ENCODE measurements at regions not wholly inside any gene's neighbourhood (a gene's known extent, or its start where the extent isn't known, plus 50 kb on each side); places are given as distances from the start of the nearest gene placed in this dataset.

DNA sequence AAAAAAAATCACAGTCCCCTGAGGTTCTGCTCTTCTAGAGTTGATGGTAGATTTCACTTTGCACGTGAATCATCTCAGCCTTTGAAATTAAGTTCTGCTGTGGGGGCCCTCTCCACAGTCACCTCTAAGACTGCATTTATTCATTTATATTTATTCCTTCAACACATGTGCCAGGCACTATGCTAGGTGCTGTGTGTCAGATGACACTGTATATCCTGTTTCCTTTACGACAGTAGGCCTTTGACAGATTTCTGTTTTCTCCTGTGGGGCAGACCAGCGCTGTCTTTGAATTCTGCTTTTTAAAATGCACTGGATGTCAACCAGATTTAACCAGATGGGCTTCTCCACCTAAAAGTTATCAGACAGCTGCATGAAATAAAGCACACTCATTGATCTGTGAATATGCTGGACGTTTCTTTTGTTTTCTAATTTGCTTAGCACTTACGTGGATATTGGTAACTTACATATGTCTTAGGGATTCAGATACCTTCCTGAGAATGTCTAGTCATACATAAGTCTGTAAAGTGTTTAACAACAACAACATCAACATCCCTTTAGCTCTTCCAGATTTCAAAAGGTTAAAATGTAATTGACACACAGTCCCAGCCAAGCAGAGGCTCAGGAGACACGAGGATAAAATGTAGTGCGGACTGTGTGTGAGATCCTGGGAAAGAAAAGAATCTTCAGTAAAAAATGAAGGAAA, 525.5 kb upstream of the MCTP2 start:
- no peaks in the 10 kb centered on the region for H3K36me3 ChIP-seq (ENCODE audit: control insufficient read depth in 2 of 2, insufficient read depth in 2 of 2, low read length in 1 of 2)
- peaks cover 0 to 2% of the 10 kb centered on the region in 2 donors for H3K4me1 ChIP-seq (ENCODE audit: control insufficient read depth in 2 of 2, insufficient read depth in 2 of 2, low read length in 1 of 2)
- no peak overlapping the region for H3K27ac ChIP-seq (ENCODE audit: low read depth in 2 of 2, low read length in 1 of 2)
- H3K27me3 ChIP-seq (ENCODE audit: control insufficient read depth in 1 of 2, insufficient read depth in 2 of 2, low read length in 2 of 2): no peaks in the 10 kb centered on the region
- H3K9me3 ChIP-seq (ENCODE audit: control insufficient read depth in 2 of 2, insufficient read depth in 1 of 2, low read depth in 1 of 2, low read length in 1 of 2): no peaks in the 10 kb centered on the region
- no peak overlapping the region for H3K4me3 ChIP-seq (ENCODE audit: low read depth in 1 of 2, low read length in 2 of 2)
- WGBS, 2 donors: 73 to 80% methylated on average over 7 of the region's 7 CpGs

DNA sequence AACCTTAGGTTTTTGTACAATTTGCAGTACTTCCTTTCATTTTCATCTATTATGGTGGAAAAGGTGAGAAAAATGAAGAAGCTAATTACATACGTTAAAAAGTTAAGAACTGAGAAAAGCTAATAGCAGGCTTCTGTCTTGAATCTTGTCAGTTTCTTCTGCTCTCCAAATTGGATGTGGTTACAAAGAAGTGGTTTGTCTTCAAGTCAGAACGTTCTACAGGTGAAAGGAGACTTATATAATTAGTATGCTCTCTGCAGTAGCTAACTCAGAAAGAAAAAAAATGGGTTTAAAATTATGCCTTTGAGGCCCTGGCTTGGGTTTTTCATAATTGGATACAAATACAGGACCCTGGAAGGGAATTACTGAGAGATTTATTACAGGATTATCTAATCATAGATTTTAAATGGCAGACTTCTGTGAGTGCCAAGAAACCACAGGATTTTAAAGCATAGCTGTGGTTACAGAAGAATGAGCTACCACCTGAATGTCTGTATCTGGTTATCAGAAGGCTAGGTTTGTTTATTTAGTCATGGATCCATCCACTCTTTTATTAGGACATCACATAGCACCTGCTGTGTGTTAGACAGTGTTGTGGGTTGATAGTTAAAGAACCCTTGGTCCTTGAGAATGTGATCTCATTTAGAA, 528.1 kb upstream of the MCTP2 start:
- Histone ChIP-seq H3K9me3 (ENCODE audit: control insufficient read depth in 2 of 2, insufficient read depth in 1 of 2, low read depth in 1 of 2, low read length in 1 of 2) (no peaks in the 10 kb centered on the region), H3K4me3 (ENCODE audit: low read depth in 1 of 2, low read length in 2 of 2) (no peak overlapping the region), H3K36me3 (ENCODE audit: control insufficient read depth in 2 of 2, insufficient read depth in 2 of 2, low read length in 1 of 2) (no peaks in the 10 kb centered on the region), H3K4me1 (ENCODE audit: control insufficient read depth in 2 of 2, insufficient read depth in 2 of 2, low read length in 1 of 2) (no peaks in the 10 kb centered on the region), H3K27me3 (ENCODE audit: control insufficient read depth in 1 of 2, insufficient read depth in 2 of 2, low read length in 2 of 2) (no peaks in the 10 kb centered on the region), H3K27ac (ENCODE audit: low read depth in 2 of 2, low read length in 1 of 2) (no peak overlapping the region)
- WGBS, 2 donors: 34 to 44% methylated on average over 2 of the region's 2 CpGs

DNA sequence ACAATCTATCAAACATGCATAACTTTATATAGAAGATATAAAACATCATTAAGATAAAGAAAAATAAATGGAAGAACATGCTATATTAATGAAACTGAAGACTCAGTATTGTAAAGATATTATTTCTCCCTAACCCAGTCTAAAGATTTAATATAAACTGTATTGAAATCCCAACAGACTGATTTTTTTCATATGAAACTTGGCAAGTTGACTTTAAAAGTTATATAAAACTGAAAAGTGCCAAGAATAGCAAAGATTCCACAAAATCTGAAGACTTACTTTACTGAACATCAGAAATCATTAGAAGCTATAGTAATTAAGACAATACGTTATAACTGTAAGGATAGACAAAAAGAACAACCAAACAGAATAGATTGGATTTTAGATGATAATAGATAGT, 531.3 kb upstream of the MCTP2 start:
- Histone ChIP-seq H3K27me3 (ENCODE audit: control insufficient read depth in 1 of 2, insufficient read depth in 2 of 2, low read length in 2 of 2) (no peaks in the 10 kb centered on the region), H3K4me1 (ENCODE audit: control insufficient read depth in 2 of 2, insufficient read depth in 2 of 2, low read length in 1 of 2) (no peaks in the 10 kb centered on the region), H3K27ac (ENCODE audit: low read depth in 2 of 2, low read length in 1 of 2) (no peak overlapping the region), H3K36me3 (ENCODE audit: control insufficient read depth in 2 of 2, insufficient read depth in 2 of 2, low read length in 1 of 2) (no peaks in the 10 kb centered on the region), H3K4me3 (ENCODE audit: low read depth in 1 of 2, low read length in 2 of 2) (no peak overlapping the region), H3K9me3 (ENCODE audit: control insufficient read depth in 2 of 2, insufficient read depth in 1 of 2, low read depth in 1 of 2, low read length in 1 of 2) (no peaks in the 10 kb centered on the region)
- 83 to 90% methylated on average over 1 of the region's 1 CpG for WGBS, 2 donors

DNA sequence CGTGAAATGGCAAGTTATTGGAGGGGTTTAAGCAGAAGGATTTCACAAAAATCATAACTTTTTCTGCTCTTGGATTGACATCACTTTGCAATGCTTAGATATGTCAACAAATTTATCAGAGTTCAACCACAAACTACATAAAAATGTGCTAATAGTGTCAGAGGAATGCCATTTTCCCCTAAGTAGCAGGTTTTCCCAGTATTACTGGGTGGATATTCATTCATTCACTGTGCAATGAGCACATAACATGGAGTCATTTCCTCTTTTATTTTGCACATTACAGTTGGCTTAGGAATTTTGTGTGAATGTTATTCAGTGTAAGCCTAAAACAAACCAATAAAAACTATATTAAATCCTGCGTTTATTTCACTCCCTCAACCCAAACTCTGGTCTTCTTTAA, 537.3 kb upstream of the MCTP2 start:
- H3K9me3 ChIP-seq (ENCODE audit: control insufficient read depth in 2 of 2, insufficient read depth in 1 of 2, low read depth in 1 of 2, low read length in 1 of 2): no peaks in the 10 kb centered on the region
- H3K4me3 ChIP-seq (ENCODE audit: low read depth in 1 of 2, low read length in 2 of 2): no peak overlapping the region
- H3K27ac ChIP-seq (ENCODE audit: low read depth in 2 of 2, low read length in 1 of 2): no peak overlapping the region
- H3K27me3 ChIP-seq (ENCODE audit: control insufficient read depth in 1 of 2, insufficient read depth in 2 of 2, low read length in 2 of 2): no peaks in the 10 kb centered on the region
- H3K4me1 ChIP-seq (ENCODE audit: control insufficient read depth in 2 of 2, insufficient read depth in 2 of 2, low read length in 1 of 2): no peaks in the 10 kb centered on the region
- WGBS, 2 donors: 71 to 80% methylated on average over 2 of the region's 2 CpGs
- no peaks in the 10 kb centered on the region for H3K36me3 ChIP-seq (ENCODE audit: control insufficient read depth in 2 of 2, insufficient read depth in 2 of 2, low read length in 1 of 2)

DNA sequence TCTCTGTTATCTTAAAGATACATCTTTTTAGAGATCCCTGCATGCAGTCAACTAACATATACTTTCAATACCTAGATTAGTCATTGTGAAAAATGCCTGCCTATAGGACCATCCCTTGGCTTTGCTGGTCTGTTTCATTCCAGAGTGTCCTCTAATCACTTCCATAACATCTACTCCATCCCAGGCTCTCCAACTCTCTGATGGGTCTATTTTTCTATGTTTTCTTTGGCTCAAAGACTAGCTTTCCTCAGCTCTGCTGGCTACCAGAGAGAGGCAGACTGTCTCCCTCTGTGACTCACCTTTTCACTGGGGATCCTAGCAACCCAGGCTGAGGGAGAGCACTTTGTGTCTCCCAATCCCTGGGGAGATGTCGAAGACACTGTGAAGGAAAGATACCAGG, 547.7 kb upstream of the MCTP2 start:
- no peaks in the 10 kb centered on the region for H3K4me1 ChIP-seq (ENCODE audit: control insufficient read depth in 2 of 2, insufficient read depth in 2 of 2, low read length in 1 of 2)
- H3K4me3 ChIP-seq (ENCODE audit: low read depth in 1 of 2, low read length in 2 of 2): no peak overlapping the region
- H3K36me3 ChIP-seq (ENCODE audit: control insufficient read depth in 2 of 2, insufficient read depth in 2 of 2, low read length in 1 of 2): no peaks in the 10 kb centered on the region
- WGBS, 2 donors: 65 to 90% methylated on average over 1 of the region's 1 CpG
- H3K27ac ChIP-seq (ENCODE audit: low read depth in 2 of 2, low read length in 1 of 2): no peak overlapping the region
- H3K27me3 ChIP-seq (ENCODE audit: control insufficient read depth in 1 of 2, insufficient read depth in 2 of 2, low read length in 2 of 2): no peaks in the 10 kb centered on the region
- peaks cover 11 to 16% of the 10 kb centered on the region in 2 donors for H3K9me3 ChIP-seq (ENCODE audit: control insufficient read depth in 2 of 2, insufficient read depth in 1 of 2, low read depth in 1 of 2, low read length in 1 of 2)

DNA sequence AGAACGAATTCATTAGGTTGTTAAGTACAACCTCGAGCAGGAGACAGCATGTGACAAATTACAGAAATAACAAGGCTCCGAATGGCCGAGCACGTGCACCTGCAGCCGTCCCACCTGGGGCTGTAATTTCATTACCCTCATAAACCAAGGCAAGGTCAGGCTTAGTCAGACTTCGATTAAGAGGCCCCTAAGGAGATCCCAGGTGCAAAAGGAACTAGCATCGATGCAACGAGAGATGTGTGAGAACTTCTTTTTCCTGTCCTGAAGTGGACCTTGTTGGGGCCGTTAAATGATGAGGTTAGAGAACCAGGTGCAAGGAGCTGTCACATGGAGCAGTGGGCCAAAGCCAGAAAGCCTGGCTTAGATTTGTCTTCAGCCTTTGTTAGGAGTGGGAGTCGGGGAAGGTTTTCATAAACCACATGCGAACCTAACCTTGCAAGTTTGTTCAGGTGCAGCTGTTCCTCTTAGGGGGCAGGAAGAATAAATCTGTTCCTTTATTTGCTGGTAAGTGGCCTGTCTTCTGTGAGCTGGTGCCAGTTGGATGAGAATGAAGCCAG, 559.9 kb upstream of the MCTP2 start:
- H3K27ac ChIP-seq (ENCODE audit: low read depth in 2 of 2, low read length in 1 of 2): no peak overlapping the region
- no peaks in the 10 kb centered on the region for H3K36me3 ChIP-seq (ENCODE audit: control insufficient read depth in 2 of 2, insufficient read depth in 2 of 2, low read length in 1 of 2)
- H3K27me3 ChIP-seq (ENCODE audit: control insufficient read depth in 1 of 2, insufficient read depth in 2 of 2, low read length in 2 of 2): no peaks in the 10 kb centered on the region
- no peaks in the 10 kb centered on the region for H3K9me3 ChIP-seq (ENCODE audit: control insufficient read depth in 2 of 2, insufficient read depth in 1 of 2, low read depth in 1 of 2, low read length in 1 of 2)
- H3K4me3 ChIP-seq (ENCODE audit: low read depth in 1 of 2, low read length in 2 of 2): no peak overlapping the region
- no peaks in the 10 kb centered on the region for H3K4me1 ChIP-seq (ENCODE audit: control insufficient read depth in 2 of 2, insufficient read depth in 2 of 2, low read length in 1 of 2)
- 88% methylated on average over 12 of the region's 12 CpGs for WGBS, 2 donors

DNA sequence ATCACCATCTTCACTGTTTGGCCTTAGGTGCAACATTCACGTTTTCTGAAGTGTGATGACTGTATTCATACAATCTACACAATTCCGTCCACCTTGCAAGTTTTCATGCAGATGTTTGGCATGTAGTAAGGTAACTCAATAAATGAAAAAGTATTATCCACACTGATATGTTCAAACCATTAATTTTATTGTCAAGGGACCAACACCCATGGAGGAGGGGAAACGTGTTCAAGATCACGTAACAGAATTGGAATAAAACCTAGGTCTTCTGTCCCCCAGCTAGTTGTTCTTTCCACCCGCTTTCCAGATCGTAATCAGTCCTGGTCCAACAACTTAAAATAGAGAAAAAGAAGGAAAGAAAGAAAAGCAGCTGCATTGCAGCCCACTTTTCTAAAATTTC, 560.4 kb upstream of the MCTP2 start:
- H3K4me3 ChIP-seq (ENCODE audit: low read depth in 1 of 2, low read length in 2 of 2): no peak overlapping the region
- H3K4me1 ChIP-seq (ENCODE audit: control insufficient read depth in 2 of 2, insufficient read depth in 2 of 2, low read length in 1 of 2): no peaks in the 10 kb centered on the region
- no peaks in the 10 kb centered on the region for H3K36me3 ChIP-seq (ENCODE audit: control insufficient read depth in 2 of 2, insufficient read depth in 2 of 2, low read length in 1 of 2)
- H3K27ac ChIP-seq (ENCODE audit: low read depth in 2 of 2, low read length in 1 of 2): no peak overlapping the region
- H3K27me3 ChIP-seq (ENCODE audit: control insufficient read depth in 1 of 2, insufficient read depth in 2 of 2, low read length in 2 of 2): no peaks in the 10 kb centered on the region
- WGBS, 2 donors: 85 to 91% methylated on average over 6 of the region's 6 CpGs
- H3K9me3 ChIP-seq (ENCODE audit: control insufficient read depth in 2 of 2, insufficient read depth in 1 of 2, low read depth in 1 of 2, low read length in 1 of 2): no peaks in the 10 kb centered on the region

DNA sequence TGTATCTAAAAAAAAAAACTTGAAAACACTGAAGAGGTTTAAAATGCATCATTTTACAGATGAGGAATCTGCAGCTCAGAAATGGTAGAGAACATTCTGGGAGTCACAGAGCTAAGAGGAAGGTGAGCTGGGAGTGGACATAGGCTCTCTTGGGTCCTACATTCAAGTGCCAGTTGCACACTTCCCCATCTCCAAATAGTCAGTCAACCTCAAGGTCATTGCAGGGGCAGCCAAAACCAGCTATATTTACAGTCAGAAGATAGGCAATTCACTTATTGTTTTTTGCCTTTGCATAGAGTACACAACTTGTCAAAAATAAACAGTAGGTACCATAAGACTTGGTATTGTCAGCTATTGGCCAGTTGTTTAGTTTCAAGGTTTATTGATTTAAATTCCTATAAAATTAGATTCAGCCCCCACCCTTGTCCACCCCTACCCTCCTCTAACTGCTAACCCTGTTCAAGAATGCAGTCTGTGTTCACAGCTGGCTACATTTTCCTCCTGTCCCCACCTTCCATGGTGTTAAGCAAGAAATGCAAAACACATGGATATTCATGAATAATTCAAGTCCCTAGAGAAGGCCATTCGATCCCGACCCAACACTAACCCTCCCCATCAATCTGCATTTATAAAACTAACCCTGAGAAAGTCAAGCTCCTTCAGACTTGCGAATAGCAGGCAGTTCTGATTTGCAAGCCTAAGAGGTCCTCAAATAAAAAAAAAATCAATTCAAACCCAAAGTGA, 567.0 kb upstream of the MCTP2 start:
- no peaks in the 10 kb centered on the region for H3K4me1 ChIP-seq (ENCODE audit: control insufficient read depth in 2 of 2, insufficient read depth in 2 of 2, low read length in 1 of 2)
- no peak overlapping the region for H3K4me3 ChIP-seq (ENCODE audit: low read depth in 1 of 2, low read length in 2 of 2)
- H3K27me3 ChIP-seq (ENCODE audit: control insufficient read depth in 1 of 2, insufficient read depth in 2 of 2, low read length in 2 of 2): no peaks in the 10 kb centered on the region
- WGBS, 2 donors: 69 to 70% methylated on average over 3 of the region's 3 CpGs
- no peak overlapping the region for H3K27ac ChIP-seq (ENCODE audit: low read depth in 2 of 2, low read length in 1 of 2)
- no peaks in the 10 kb centered on the region for H3K9me3 ChIP-seq (ENCODE audit: control insufficient read depth in 2 of 2, insufficient read depth in 1 of 2, low read depth in 1 of 2, low read length in 1 of 2)
- no peaks in the 10 kb centered on the region for H3K36me3 ChIP-seq (ENCODE audit: control insufficient read depth in 2 of 2, insufficient read depth in 2 of 2, low read length in 1 of 2)

DNA sequence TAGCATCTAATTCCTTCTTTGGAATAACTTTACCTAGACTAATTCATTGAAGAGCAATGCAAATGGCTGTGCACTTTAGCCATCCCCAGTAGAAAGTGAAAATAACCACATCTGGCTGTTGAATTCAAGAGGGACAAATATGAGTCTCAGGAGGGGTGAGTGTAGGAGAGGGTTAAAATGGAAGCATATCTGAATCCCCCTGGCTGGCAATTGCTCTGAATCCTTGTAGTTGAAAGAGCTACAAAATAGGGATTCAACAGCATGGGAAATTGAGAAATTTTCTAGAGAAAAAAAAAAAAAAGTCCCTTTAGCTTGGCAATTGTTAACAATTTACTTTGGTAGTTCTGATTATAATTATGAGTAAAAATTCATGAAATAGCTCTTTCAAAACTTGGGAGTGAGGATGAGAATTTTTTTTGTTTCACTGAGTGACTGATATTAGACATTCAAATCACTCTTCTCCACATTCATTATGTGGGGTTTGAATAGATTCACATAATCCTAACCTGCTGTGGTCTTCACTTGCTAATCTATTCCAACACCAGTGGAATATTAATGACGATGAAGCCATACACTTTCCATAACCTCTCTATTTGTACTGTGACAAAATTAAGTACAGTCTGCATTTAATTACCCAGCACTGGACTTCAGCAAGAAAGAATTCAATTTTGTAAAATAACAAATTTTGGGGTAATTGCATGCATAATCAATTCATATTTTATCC, 569.0 kb upstream of the MCTP2 start:
- H3K4me3 ChIP-seq (ENCODE audit: low read depth in 1 of 2, low read length in 2 of 2): no peak overlapping the region
- H3K36me3 ChIP-seq (ENCODE audit: control insufficient read depth in 2 of 2, insufficient read depth in 2 of 2, low read length in 1 of 2): no peaks in the 10 kb centered on the region
- no peaks in the 10 kb centered on the region for H3K27me3 ChIP-seq (ENCODE audit: control insufficient read depth in 1 of 2, insufficient read depth in 2 of 2, low read length in 2 of 2)
- no peak overlapping the region for H3K27ac ChIP-seq (ENCODE audit: low read depth in 2 of 2, low read length in 1 of 2)
- no peaks in the 10 kb centered on the region for H3K4me1 ChIP-seq (ENCODE audit: control insufficient read depth in 2 of 2, insufficient read depth in 2 of 2, low read length in 1 of 2)
- no peaks in the 10 kb centered on the region for H3K9me3 ChIP-seq (ENCODE audit: control insufficient read depth in 2 of 2, insufficient read depth in 1 of 2, low read depth in 1 of 2, low read length in 1 of 2)
- WGBS, 2 donors: 85 to 90% methylated on average over 1 of the region's 1 CpG

Data from esophagus (tissue), 2 donors.